CD14-positive monocyte (primary cell): ENCODE measurements at regions not wholly inside any gene's neighbourhood (a gene's known extent, or its start where the extent isn't known, plus 50 kb on each side); places are given as distances from the start of the nearest gene placed in this dataset.

ENCODE experiments used
- DNase-seq, 3 donors: peaks; one replicate each; pipeline ENCODE4 v3.0.0-alpha.2; 2011 to 2022
- H2AFZ ChIP-seq: 2 replicates; pipeline ENCODE4 v1.6.0; 2012; ENCODE audit warnings: mild to moderate bottlenecking, low read depth, low read length, inconsistent platforms; ENCODE audit not compliant: insufficient read depth, poor library complexity, severe bottlenecking
- H3K27ac ChIP-seq, 2 donors: 1 replicate in 1 of 2; 2 replicates in 1 of 2; pipeline ENCODE4 v1.5.1; 2012 to 2013; ENCODE audit warnings: low read length in 2 of 2, control low read depth in 1 of 2, inconsistent platforms in 1 of 2, low read depth in 1 of 2, mild to moderate bottlenecking in 1 of 2
- H3K27me3 ChIP-seq, 2 donors: one replicate each; pipeline versions ENCODE4 v1.6.0 to v1.6.1; 2011 to 2013; ENCODE audit warnings: low read length in 2 of 2; ENCODE audit not compliant: control insufficient read depth in 2 of 2, insufficient read depth in 2 of 2
- H3K36me3 ChIP-seq, 2 donors: replicated peaks in 1 of 2; 1 replicate in 1 of 2; 2 replicates in 1 of 2; pipeline versions ENCODE4 v1.5.1 to v1.6.1; 2012 to 2013; ENCODE audit warnings: low read length in 2 of 2, control low read depth in 1 of 2, inconsistent platforms in 1 of 2, mild to moderate bottlenecking in 1 of 2; ENCODE audit not compliant: insufficient read depth in 2 of 2, control insufficient read depth in 1 of 2
- H3K4me1 ChIP-seq, 2 donors: 1 replicate in 1 of 2; 2 replicates in 1 of 2; pipeline versions ENCODE4 v1.5.1 to v1.6.1; 2012 to 2013; ENCODE audit warnings: low read length in 2 of 2, control low read depth in 1 of 2, inconsistent platforms in 1 of 2, mild to moderate bottlenecking in 1 of 2, moderate library complexity in 1 of 2; ENCODE audit not compliant: insufficient read depth in 2 of 2, control insufficient read depth in 1 of 2
- H3K4me2 ChIP-seq: replicated peaks from 2 replicates; pipeline ENCODE3; 2012; ENCODE audit warnings: low read length, moderate library complexity, mild to moderate bottlenecking; ENCODE audit not compliant: poor library complexity, severe bottlenecking; ENCODE audit errors: extremely low read depth
- H3K4me3 ChIP-seq, 3 experiments: fragments of 200-600 bp in 1 of 3; sonication (generic) in 1 of 3; replicated peaks in 1 of 3; 1 replicate in 2 of 3; 2 replicates in 1 of 3; pipeline ENCODE4 v1.5.1; 2011 to 2013; ENCODE audit warnings: low read length in 3 of 3, mild to moderate bottlenecking in 3 of 3, control low read depth in 2 of 3, low read depth in 2 of 3, inconsistent platforms in 1 of 3, moderate library complexity in 1 of 3
- H3K79me2 ChIP-seq: 2 replicates; pipeline ENCODE4 v1.6.0; 2012; ENCODE audit warnings: mild to moderate bottlenecking, control low read depth, inconsistent platforms, low read length, moderate library complexity; ENCODE audit not compliant: insufficient read depth
- H3K9ac ChIP-seq: 2 replicates; pipeline ENCODE4 v1.6.0; 2017; ENCODE audit warnings: low read length, mild to moderate bottlenecking; ENCODE audit not compliant: insufficient read depth, poor library complexity, severe bottlenecking
- H3K9me3 ChIP-seq, 2 donors: replicated peaks in 1 of 2; 1 replicate in 1 of 2; 2 replicates in 1 of 2; pipeline versions ENCODE4 v1.5.1 to v1.6.1; 2012 to 2013; ENCODE audit warnings: low read length in 2 of 2, control low read depth in 1 of 2; ENCODE audit not compliant: control insufficient read depth in 1 of 2, insufficient read depth in 1 of 2
- H4K20me1 ChIP-seq: 2 replicates; pipeline ENCODE4 v1.6.0; 2012; ENCODE audit warnings: mild to moderate bottlenecking, low read length, control low read depth, moderate library complexity; ENCODE audit not compliant: insufficient read depth
- H3K27ac Mint-ChIP-seq, 7 donors: one replicate each; pipeline ENCODE4 v1.8.0; 2020; ENCODE audit warnings: mild to moderate bottlenecking in 7 of 7, mixed read lengths in 7 of 7, moderate library complexity in 6 of 7, inconsistent platforms in 2 of 7
- H3K27me3 Mint-ChIP-seq, 3 donors: one replicate each; pipeline ENCODE4 v1.8.0; 2021 to 2022; ENCODE audit warnings: low read depth in 3 of 3, mild to moderate bottlenecking in 3 of 3, mixed read lengths in 3 of 3, moderate library complexity in 3 of 3, inconsistent platforms in 1 of 3
- H3K36me3 Mint-ChIP-seq, 2 donors: one replicate each; pipeline ENCODE4 v1.8.0; 2020; ENCODE audit warnings: mixed read lengths in 2 of 2, inconsistent platforms in 1 of 2, mild to moderate bottlenecking in 1 of 2
- H3K4me1 Mint-ChIP-seq: one replicate; pipeline ENCODE4 v1.8.0; 2020; ENCODE audit warnings: mild to moderate bottlenecking, mixed read lengths
- H3K4me3 Mint-ChIP-seq, 2 donors: one replicate each; pipeline ENCODE4 v1.8.0; 2020; ENCODE audit warnings: mild to moderate bottlenecking in 2 of 2, mixed read lengths in 2 of 2, moderate library complexity in 1 of 2
- H3K9me3 Mint-ChIP-seq, 7 donors: one replicate each; pipeline ENCODE4 v1.8.0; 2020 to 2022; ENCODE audit warnings: mixed read lengths in 7 of 7, mild to moderate bottlenecking in 6 of 7, moderate library complexity in 6 of 7, inconsistent platforms in 2 of 7
- WGBS: methylation state at CpG from one replicate; pipeline ENCODE4 v1.1.5; 2013; ENCODE audit warnings: missing lambda C conversion rate; ENCODE audit not compliant: insufficient coverage; 5-methylcytosine and 5-hydroxymethylcytosine counted together
- intact Hi-C, 2 donors: fragments of 100-400 bp; cut with micrococcal nuclease; formaldehyde crosslinking; loops; one replicate each; pipeline versions ENCODE4 v1.15.0 to v1.15.1; 2023
- TF ChIP-seq, protein P1 (sequence below): fragments of 200-600 bp; IDR thresholded peaks from one replicate; pipeline ENCODE4 v1.8.0; 2022; ENCODE audit warnings: antibody characterized with exemption, mild to moderate bottlenecking

DNA sequence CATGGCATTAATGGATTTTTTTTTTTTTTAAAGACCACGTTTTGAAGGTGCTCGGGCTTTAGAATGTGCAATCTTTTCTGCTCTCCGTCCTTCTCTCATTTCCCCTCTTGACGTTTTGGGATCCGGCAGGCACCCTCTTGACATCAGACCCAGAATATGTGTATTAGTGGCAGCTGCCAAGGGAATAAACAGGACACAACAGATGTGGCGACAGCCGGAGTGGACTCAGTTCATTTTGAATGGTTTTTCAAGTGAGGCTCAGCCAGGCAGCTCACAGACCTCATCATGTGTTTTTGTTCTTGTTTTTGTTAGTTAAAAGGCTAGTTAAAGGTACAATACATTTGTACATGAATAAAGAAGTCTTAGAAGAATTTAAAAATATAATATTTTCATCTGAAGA, 365.0 kb upstream of the SEMA6A start:
- H3K27ac ChIP-seq = no peak overlapping the region
- intact Hi-C loops = no loop called here
- no CpG with 5 or more reads among the region's 7 CpGs for WGBS

DNA sequence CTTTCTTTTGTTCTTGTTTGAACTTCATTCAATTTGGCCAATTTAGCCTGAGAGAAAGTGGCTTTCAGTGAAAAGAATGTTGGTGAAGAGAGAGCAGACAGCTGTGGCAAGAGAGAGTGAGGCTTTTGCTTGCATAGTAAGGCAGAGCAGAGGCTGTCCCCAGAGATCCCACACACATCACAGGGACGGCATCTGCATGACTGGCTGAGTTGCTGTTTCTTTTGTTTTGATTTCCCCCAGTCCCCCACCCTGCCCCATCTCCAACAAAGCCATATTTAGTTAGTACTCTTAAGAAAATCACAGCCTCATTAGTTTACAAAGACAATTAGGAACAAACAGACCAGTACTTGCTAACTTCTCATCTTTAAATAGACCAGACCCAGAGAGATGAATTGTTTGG, 363.9 kb upstream of the SEMA6A start:
- H3K4me3 ChIP-seq = no peak overlapping the region
- no CpG with 5 or more reads among the region's 1 CpG for WGBS
- H3K4me3 Mint-ChIP-seq = no peak overlapping the region
- H3K4me1 ChIP-seq = no peaks in the 10 kb centered on the region
- no peak overlapping the region for H3K4me2 ChIP-seq
- H3K9me3 ChIP-seq = no peaks in the 10 kb centered on the region
- no peaks in the 10 kb centered on the region for H3K4me1 Mint-ChIP-seq
- intact Hi-C loops = no loop called here
- H3K27ac Mint-ChIP-seq = no peak overlapping the region
- H3K36me3 Mint-ChIP-seq = no peaks in the 10 kb centered on the region
- DNase-seq = no peak
- H3K27me3 ChIP-seq = no peaks in the 10 kb centered on the region
- no peaks in the 10 kb centered on the region for H4K20me1 ChIP-seq
- TF ChIP-seq, protein P1, sequence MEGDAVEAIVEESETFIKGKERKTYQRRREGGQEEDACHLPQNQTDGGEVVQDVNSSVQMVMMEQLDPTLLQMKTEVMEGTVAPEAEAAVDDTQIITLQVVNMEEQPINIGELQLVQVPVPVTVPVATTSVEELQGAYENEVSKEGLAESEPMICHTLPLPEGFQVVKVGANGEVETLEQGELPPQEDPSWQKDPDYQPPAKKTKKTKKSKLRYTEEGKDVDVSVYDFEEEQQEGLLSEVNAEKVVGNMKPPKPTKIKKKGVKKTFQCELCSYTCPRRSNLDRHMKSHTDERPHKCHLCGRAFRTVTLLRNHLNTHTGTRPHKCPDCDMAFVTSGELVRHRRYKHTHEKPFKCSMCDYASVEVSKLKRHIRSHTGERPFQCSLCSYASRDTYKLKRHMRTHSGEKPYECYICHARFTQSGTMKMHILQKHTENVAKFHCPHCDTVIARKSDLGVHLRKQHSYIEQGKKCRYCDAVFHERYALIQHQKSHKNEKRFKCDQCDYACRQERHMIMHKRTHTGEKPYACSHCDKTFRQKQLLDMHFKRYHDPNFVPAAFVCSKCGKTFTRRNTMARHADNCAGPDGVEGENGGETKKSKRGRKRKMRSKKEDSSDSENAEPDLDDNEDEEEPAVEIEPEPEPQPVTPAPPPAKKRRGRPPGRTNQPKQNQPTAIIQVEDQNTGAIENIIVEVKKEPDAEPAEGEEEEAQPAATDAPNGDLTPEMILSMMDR = no peak
- H3K36me3 ChIP-seq = no peaks in the 10 kb centered on the region
- no peak overlapping the region for H3K27ac ChIP-seq
- H3K9me3 Mint-ChIP-seq = peaks cover 0 to 2% (median 0%) of the 10 kb centered on the region in 7 donors
- H2AFZ ChIP-seq = no peak overlapping the region
- H3K27me3 Mint-ChIP-seq = no peaks in the 10 kb centered on the region
- H3K9ac ChIP-seq = no peak overlapping the region
- H3K79me2 ChIP-seq = no peaks in the 10 kb centered on the region

More for the DNA sequence above, 365.0 kb upstream of the SEMA6A start:
- Histone ChIP-seq H3K36me3 (no peaks in the 10 kb centered on the region), H3K4me2 (no peak overlapping the region), H3K4me1 (no peaks in the 10 kb centered on the region), H3K27me3 (no peaks in the 10 kb centered on the region), H3K79me2 (no peaks in the 10 kb centered on the region), H2AFZ (no peak overlapping the region), H4K20me1 (no peaks in the 10 kb centered on the region), H3K9ac (no peak overlapping the region), H3K4me3 (no peak overlapping the region), H3K9me3 (no peaks in the 10 kb centered on the region)
- TF ChIP-seq, protein P1 = no peak
- Mint-ChIP-seq H3K4me1 (no peaks in the 10 kb centered on the region), H3K4me3 (no peak overlapping the region), H3K9me3 (peaks cover 0 to 2% (median 0%) of the 10 kb centered on the region in 7 donors), H3K36me3 (no peaks in the 10 kb centered on the region), H3K27me3 (no peaks in the 10 kb centered on the region), H3K27ac (no peak overlapping the region)
- no peak for DNase-seq
